Memory B cell (primary cell): ENCODE measurements at regions not wholly inside any gene's neighbourhood (a gene's known extent, or its start where the extent isn't known, plus 50 kb on each side); places are given as distances from the start of the nearest gene placed in this dataset.

Experiments
- ATAC-seq: fragments of 150-1000 bp; cut with Tn5 transposase; 2 replicates; pipeline ENCODE4 v1.10.0; 2021; ENCODE audit warnings: low read depth, mild to moderate bottlenecking, moderate library complexity
- DNase-seq, 2 donors: peaks; one replicate each; pipeline ENCODE4 v3.0.0; 2022; ENCODE audit warnings: low spot score in 2 of 2
- H3K27ac Mint-ChIP-seq: one replicate; pipeline ENCODE4 v1.8.0; 2022; ENCODE audit warnings: mild to moderate bottlenecking, moderate library complexity, mixed read lengths
- H3K27me3 Mint-ChIP-seq: one replicate; pipeline ENCODE4 v1.8.0; 2022; ENCODE audit warnings: mixed read lengths
- H3K36me3 Mint-ChIP-seq: one replicate; pipeline ENCODE4 v1.8.0; 2022; ENCODE audit warnings: mild to moderate bottlenecking, mixed read lengths
- H3K4me1 Mint-ChIP-seq: one replicate; pipeline ENCODE4 v1.8.0; 2022; ENCODE audit warnings: mixed read lengths
- H3K4me3 Mint-ChIP-seq: one replicate; pipeline ENCODE4 v1.8.0; 2022; ENCODE audit warnings: mild to moderate bottlenecking, moderate library complexity, mixed read lengths
- H3K9me3 Mint-ChIP-seq: one replicate; pipeline ENCODE4 v1.8.0; 2022; ENCODE audit warnings: mixed read lengths

GRCh38 chr12:75564852-75565251 is 53.4 kb upstream of the KRR1 start:
- Mint-ChIP-seq H3K4me3 (no peak overlapping the region), H3K27ac (no peak overlapping the region), H3K4me1 (no peaks in the 10 kb centered on the region), H3K27me3 (peaks cover 12% of the 10 kb centered on the region), H3K36me3 (no peaks in the 10 kb centered on the region), H3K9me3 (no peaks in the 10 kb centered on the region)
- ATAC-seq (no peak), DNase-seq (no peak)

- H3K9me3 Mint-ChIP-seq = no peaks in the 10 kb centered on the region
- H3K4me3 Mint-ChIP-seq = no peak overlapping the region
- ATAC-seq = no peak
- no peak overlapping the region for H3K27ac Mint-ChIP-seq
- peaks cover 12% of the 10 kb centered on the region for H3K27me3 Mint-ChIP-seq
- H3K36me3 Mint-ChIP-seq = no peaks in the 10 kb centered on the region
- no peaks in the 10 kb centered on the region for H3K4me1 Mint-ChIP-seq
- no peak for DNase-seq
These were observed 53.0 kb upstream of the KRR1 start for GRCh38 chr12:75564398-75564797.

- ATAC-seq = no peak
These were observed 51.9 kb upstream of the KRR1 start for GRCh38 chr12:75563351-75563750.

GRCh38 chr12:75561921-75562320 is 50.5 kb upstream of the KRR1 start:
- H3K9me3 Mint-ChIP-seq = no peaks in the 10 kb centered on the region
- no peaks in the 10 kb centered on the region for H3K36me3 Mint-ChIP-seq
- ATAC-seq = no peak
- H3K4me1 Mint-ChIP-seq = no peaks in the 10 kb centered on the region
- H3K27me3 Mint-ChIP-seq = peaks cover 10% of the 10 kb centered on the region
- no peak overlapping the region for H3K4me3 Mint-ChIP-seq
- DNase-seq = no peak
- H3K27ac Mint-ChIP-seq = no peak overlapping the region

More at GRCh38 chr12:75563351-75563750, 51.9 kb upstream of the KRR1 start:
- Mint-ChIP-seq H3K4me3 (no peak overlapping the region), H3K4me1 (no peaks in the 10 kb centered on the region), H3K27ac (no peak overlapping the region), H3K9me3 (no peaks in the 10 kb centered on the region), H3K36me3 (no peaks in the 10 kb centered on the region), H3K27me3 (peaks cover 12% of the 10 kb centered on the region)
- DNase-seq = no peak
